ENCODE measurements at regions not wholly inside any gene's neighbourhood (a gene's known extent, or its start where the extent isn't known, plus 50 kb on each side); places are given as distances from the start of the nearest gene placed in this dataset.

GRCh38 chr5:98398465-98398864 lies 375.0 kb upstream of the RGMB start:
- no peaks in the 10 kb centered on the region for H4K20me1 ChIP-seq (replicated peaks in 1 of 2; ENCODE audit: control insufficient read depth in 1 of 2, insufficient read depth in 2 of 2, low read length in 2 of 2)
- H3K4me1 ChIP-seq (replicated peaks in 1 of 4; ENCODE audit: control insufficient read depth in 3 of 4, insufficient read depth in 4 of 4, low read length in 3 of 4): no peaks in the 10 kb centered on the region
- no peak overlapping the region for H2BK12ac ChIP-seq (ENCODE audit: low read depth, low read length)
- CTCF ChIA-PET (ENCODE audit: partially characterized antibody): interaction anchor here (0.9 to 1.8 kb wide), 3 partner anchors 258 to 373 kb away, joined by 3 to 5 read pairs (median 3); no protein-coding TSS in a partner anchor
- DNase-seq (ENCODE audit: low read depth in 1 of 2, low spot score in 2 of 2) (no peak), FAIRE-seq (no peak)
- H4K5ac ChIP-seq (ENCODE audit: insufficient read length, low read depth, low read length): no peak overlapping the region
- H3K4me2 ChIP-seq (ENCODE audit: insufficient read depth in 1 of 2, low read depth in 2 of 2, low read length in 2 of 2): no peak overlapping the region
- H3K79me2 ChIP-seq (ENCODE audit: control insufficient read depth in 1 of 2, insufficient read depth in 2 of 2, low read length in 2 of 2): no peaks in the 10 kb centered on the region
- H3K18ac ChIP-seq (ENCODE audit: extremely low read depth, low read length): no peak overlapping the region
- no peak overlapping the region for H3K56ac ChIP-seq (replicated peaks; ENCODE audit: insufficient read length, low read depth, low read length)
- H2AFZ ChIP-seq (ENCODE audit: low read length): no peak overlapping the region
- no peaks in the 10 kb centered on the region for H3K36me3 ChIP-seq (ENCODE audit: control insufficient read depth in 2 of 4, insufficient read depth in 4 of 4, low read length in 3 of 4)
- H2BK20ac ChIP-seq (ENCODE audit: low read length): no peak overlapping the region
- no peak overlapping the region for H3K23ac ChIP-seq (ENCODE audit: insufficient read length)
- no peak overlapping the region for H2BK15ac ChIP-seq (ENCODE audit: low read length)
- no peak overlapping the region for H4K8ac ChIP-seq (ENCODE audit: extremely low read depth, insufficient read depth, low read length)
- H3K27ac ChIP-seq (ENCODE audit: low read depth, low read length): no peak overlapping the region
- no peak overlapping the region for H2AK5ac ChIP-seq (ENCODE audit: low read depth, low read length)
- no peak overlapping the region for H4K91ac ChIP-seq (replicated peaks; ENCODE audit: insufficient read length, low read length)
- WGBS, 2 experiments (ENCODE audit: extremely low coverage in 1 of 2, insufficient coverage in 1 of 2, insufficient read length in 1 of 2, insufficient replicate concordance in 2 of 2, low coverage in 1 of 2, low lambda C conversion rate in 2 of 2, missing lambda C conversion rate in 1 of 2): 95% methylated on average over 5 of the region's 5 CpGs; no CpG with 5 or more reads in 1 of the 2 experiments
- no peak overlapping the region for H3K4ac ChIP-seq (replicated peaks; ENCODE audit: insufficient read length, low read depth, low read length)
- H3K9ac ChIP-seq (replicated peaks in 1 of 4; ENCODE audit: extremely low read depth in 1 of 4, low read depth in 3 of 4, low read length in 3 of 4): no peak overlapping the region
- POLR2A ChIA-PET (ENCODE audit: partially characterized antibody): no interaction called here
- no peaks in the 10 kb centered on the region for H3K23me2 ChIP-seq (ENCODE audit: low read depth, low read length)
- H2BK5ac ChIP-seq (ENCODE audit: low read depth, low read length): no peak overlapping the region
- H3K14ac ChIP-seq (ENCODE audit: insufficient read length): no peak overlapping the region
- no peaks in the 10 kb centered on the region for H3K27me3 ChIP-seq (replicated peaks in 1 of 4; ENCODE audit: control insufficient read depth in 3 of 4, extremely low read depth in 1 of 4, insufficient read depth in 3 of 4, low read length in 3 of 4)
- H3K9me3 ChIP-seq (ENCODE audit: insufficient read depth in 2 of 2, low read depth in 1 of 2, low read length in 1 of 2): no peaks in the 10 kb centered on the region
- H3K79me1 ChIP-seq (ENCODE audit: low read depth, low read length): no peaks in the 10 kb centered on the region
- H2BK120ac ChIP-seq (replicated peaks; ENCODE audit: low read depth, low read length): no peak overlapping the region
- H3K4me3 ChIP-seq (ENCODE audit: extremely low read depth in 1 of 4, insufficient read depth in 2 of 4, low read depth in 3 of 4, low read length in 4 of 4): no peak overlapping the region
- TF ChIP-seq CTCF (IDR thresholded peaks at IDR 0.05; ENCODE audit: control extremely low read depth in 1 of 3, insufficient read depth in 1 of 3, low read depth in 1 of 3, low read length in 3 of 3) (no peak), POU5F1 (IDR thresholded peaks at IDR 0.05; ENCODE audit: low read depth, low read length) (no peak), SP4 (IDR thresholded peaks at IDR 0.05; ENCODE audit: low read length) (no peak), NRF1 (IDR thresholded peaks at IDR 0.05; ENCODE audit: low read depth, low read length) (no peak), TAF7 (optimal IDR thresholded peaks at IDR 0.05; ENCODE audit: borderline replicate concordance, low read depth, low read length) (no peak), NANOG (IDR thresholded peaks at IDR 0.05; ENCODE audit: insufficient read depth, low read depth, low read length, poor library complexity, severe bottlenecking) (no peak), SIN3A (conservative IDR thresholded peaks at IDR 0.05 in 1 of 2, IDR thresholded peaks at IDR 0.05 in 1 of 2; ENCODE audit: low read depth in 1 of 2, low read length in 2 of 2) (no peak), POLR2AphosphoS5 (IDR thresholded peaks at IDR 0.05; ENCODE audit: low read depth, low read length) (no peak), CTBP2 (IDR thresholded peaks at IDR 0.05; ENCODE audit: borderline replicate concordance, insufficient read depth, insufficient read length, low read length) (no peak), TAF1 (IDR thresholded peaks at IDR 0.05; ENCODE audit: low read depth, low read length) (no peak), CEBPB (IDR thresholded peaks at IDR 0.05; ENCODE audit: low read depth, low read length) (no peak), CHD2 (IDR thresholded peaks at IDR 0.05; ENCODE audit: low read length) (no peak), SAP30 (IDR thresholded peaks at IDR 0.05; ENCODE audit: insufficient read depth, insufficient replicate concordance, low read length) (no peak)

All from H1 (cell line).